GM19043 (cell line): ENCODE measurements at regions not wholly inside any gene's neighbourhood (a gene's known extent, or its start where the extent isn't known, plus 50 kb on each side); places are given as distances from the start of the nearest gene placed in this dataset.
"Not testable (repeated sequence)": the region's sequence is repeated elsewhere in the genome, so short reads cannot be mapped to it uniquely, and the experiment has no call there.

Source experiments
- ATAC-seq: cut with Tn5 transposase; IDR thresholded peaks from one replicate; pipeline ENCODE4 v1.9.1; 2021; ENCODE audit warnings: low read depth; ENCODE audit not compliant: unreplicated experiment

DNA sequence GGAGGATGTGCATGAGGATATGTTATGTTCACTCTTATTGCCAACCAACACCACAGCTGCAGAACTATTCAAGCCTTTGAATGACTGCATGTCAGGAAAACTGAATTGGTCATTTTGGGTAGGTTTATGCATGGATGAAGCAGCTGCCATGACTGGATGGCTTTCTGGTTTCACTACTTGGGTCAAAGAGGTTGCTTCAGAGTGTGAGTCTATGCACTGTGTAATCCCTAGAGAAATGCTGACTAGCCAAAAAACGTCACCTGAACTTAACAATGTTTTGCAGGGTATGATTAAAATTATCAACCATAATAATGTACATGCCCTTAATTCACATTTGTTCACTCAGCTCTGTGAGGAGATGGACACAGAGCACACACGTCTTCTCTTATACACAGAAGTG lies 206.7 kb upstream of the RBBP8 start:
- ATAC-seq, result no peak

DNA sequence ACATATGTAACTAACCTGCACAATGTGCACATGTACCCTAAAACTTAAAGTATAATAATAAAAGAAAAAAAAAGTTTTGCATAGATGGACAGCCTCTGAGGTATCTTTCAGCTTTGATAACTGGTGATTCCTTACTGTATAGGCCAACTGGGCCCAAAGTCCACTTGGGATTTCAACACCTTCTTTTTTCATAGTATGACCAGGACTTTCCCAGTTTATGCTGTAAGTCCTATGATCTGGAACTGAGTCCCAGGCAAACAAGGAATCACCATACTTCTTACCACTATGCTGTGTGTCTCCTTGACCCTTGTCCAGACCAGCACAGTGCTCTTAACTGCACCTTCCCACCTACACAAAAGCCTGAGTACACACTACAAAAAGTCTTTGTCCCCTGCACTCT lies 205.1 kb upstream of the RBBP8 start:
- ATAC-seq, result no peak

DNA sequence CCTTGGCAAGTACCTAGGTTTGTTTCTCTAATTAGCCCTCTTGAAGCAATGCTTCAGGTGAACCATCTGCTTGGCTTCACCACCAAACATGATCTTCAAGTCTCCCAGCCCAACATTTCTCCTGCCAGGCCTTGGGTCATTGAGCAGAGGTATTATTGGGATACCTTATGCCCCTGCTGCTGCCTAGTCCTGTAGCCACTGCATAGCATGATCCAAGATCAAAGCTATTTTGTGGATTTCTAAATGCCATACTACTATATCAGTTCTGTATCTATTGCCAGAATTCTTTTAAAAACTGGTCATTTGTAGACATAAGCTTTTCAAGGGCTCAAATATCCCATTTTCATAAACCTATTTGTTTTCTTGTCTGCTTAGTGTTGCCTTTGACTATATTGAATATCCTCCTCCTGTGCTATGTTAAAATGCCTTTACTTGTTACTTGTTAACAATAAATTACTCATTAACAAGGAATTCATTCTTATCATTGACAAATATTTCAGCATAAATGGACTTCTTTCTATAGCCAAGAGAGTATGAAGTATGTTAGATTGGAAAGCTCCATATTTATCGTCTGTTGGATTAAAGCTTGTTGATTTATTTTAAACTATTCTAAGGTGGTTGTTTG lies 204.5 kb upstream of the RBBP8 start:
- no peak for ATAC-seq

DNA sequence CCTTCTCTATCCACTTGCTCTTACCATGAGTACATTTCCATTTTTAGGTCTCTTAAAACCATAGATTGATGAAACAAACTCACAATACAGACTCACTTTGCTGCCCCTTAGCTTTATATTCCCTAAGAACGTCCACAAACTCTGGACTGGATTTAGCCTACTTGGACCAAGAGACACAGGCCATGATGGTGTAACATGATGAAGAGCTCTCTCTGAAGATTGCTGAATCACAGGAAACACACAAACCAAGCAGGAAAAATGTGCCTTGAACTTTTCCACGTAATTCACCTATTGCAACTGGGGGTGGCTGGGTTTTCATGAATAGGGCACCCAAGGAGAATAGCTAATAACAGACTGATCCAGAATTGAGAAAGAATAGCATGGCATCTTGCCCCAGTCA lies 201.7 kb upstream of the RBBP8 start:
- no peak for ATAC-seq

DNA sequence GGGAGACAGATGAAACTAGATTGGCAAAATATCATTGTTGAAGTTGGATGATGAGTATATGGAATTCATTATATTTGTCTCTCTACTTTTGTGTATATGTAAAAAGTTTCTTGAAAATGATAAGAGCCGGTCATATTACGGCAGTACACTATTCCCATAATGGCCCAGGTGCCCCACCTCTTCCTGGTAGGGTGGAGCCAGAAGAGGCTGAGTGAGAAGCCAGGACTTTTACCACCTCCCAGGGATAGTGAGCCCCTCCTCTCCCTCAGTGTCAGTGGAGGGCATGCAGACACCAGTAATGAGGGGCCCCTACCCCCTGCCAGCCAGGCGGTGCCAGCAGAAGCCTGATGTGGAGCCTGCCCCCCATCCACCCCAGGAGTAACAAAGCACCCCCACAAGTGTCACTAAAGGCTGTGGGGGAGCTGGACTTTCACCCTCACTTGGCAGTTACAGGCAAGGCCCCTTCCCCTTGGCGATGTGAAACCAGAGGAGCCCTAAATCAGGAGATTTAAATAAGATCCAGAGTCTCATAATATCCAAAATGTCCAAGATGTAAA lies 198.9 kb upstream of the RBBP8 start:
- ATAC-seq, result no peak

DNA sequence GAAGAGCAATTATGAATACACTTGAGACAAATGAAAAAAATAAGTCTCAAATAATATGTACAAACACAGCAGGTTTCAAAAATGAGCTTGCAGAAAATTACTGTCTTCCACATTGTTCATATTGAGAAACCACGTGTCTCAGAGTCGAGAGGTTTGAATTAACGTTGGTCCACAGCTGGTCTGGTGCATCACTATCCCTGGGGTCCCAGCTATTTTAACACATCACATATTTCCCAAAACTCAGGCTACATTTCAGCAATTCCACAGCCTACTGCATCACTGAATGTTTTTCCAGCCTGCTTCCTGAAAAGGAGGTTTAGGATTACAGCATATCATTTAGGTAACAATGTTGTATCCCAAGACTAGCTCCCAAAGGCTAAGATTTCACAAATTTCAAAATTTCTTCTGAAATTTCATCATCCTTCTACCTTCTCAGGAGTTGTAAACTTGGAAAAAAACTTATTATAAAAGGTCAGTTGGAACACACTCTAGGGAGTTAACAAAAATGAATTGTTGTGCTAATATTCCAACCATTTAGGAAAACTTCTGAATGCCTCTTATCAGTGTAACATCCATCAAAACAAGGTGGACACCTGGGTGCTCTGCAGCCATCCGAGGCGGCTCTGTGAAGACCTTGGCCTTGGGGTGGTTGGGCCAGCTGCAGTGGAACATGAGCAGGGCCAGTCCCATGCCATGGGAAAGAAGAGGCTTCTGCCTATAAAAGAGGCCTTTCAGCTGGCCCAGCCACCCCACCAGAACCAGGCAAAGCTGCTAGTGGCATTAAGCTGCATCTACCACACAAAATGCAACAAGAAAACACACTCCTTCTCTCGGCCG lies 198.1 kb upstream of the RBBP8 start:
- ATAC-seq, result no peak

DNA sequence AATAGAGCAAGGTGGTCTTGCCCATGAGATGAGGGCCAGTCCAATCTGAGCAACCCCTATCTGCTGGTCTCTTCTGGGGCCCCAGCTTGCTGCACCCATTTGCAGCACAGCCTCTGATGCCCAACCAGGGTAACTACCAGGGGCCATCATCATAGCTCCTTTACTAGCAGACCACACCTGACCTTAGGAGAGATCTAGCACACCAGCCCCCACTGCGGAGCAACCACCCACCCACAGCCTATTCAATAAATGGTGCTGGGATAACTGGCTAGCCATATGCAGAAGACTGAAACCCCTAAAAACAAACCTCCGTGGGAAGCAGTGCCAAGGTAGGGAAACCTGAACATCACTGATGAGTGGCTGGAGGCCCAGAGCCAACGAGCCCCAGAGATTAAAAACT lies 196.1 kb upstream of the RBBP8 start:
- no peak for ATAC-seq

DNA sequence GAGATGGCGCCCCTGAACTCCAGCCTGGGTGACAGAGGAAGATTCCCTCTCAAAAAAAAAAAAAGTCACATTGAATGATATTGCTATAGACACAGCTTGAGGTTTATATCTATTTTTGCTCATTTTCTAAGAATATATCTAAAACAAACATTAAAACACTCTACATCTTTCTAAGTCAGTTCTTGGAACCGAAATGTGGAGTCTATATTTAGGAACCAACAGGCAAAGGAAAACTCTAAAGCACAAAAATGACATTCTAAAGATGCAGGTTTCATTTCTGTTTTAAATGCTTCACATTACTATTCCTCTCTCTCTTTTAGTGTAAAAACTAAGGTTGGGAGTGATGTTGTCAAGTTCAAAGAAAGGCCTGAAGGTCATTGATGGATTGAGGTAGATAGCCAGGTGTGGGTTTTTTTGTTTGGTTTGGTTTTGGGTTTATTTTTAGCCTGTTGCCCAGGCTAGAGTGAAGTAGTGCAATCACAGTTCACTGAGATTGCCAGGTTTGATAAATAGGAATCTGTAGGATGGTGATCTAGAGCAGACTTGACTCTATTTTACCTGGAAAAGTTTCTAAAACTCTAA lies 194.0 kb upstream of the RBBP8 start:
- ATAC-seq, result no peak

DNA sequence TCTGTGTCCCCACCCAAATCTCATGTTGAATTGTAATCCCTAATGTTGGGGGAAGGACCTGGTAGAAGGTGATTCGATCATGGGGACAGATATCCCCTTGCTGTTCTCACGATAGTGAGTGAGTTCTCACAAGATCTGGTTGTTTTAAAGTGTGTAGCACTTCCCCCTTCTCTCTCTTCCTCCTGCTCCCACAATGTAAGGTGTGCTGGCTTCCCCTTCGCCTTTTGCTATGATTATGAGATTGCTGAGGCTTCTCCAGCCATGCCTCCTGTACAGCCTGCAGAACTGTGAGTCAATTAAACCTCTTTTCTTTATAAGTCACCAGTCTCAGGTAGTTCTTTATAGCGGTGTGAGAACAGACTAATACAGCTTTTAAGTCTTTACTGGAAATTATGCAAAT lies 193.3 kb upstream of the RBBP8 start:
- ATAC-seq, result no peak

DNA sequence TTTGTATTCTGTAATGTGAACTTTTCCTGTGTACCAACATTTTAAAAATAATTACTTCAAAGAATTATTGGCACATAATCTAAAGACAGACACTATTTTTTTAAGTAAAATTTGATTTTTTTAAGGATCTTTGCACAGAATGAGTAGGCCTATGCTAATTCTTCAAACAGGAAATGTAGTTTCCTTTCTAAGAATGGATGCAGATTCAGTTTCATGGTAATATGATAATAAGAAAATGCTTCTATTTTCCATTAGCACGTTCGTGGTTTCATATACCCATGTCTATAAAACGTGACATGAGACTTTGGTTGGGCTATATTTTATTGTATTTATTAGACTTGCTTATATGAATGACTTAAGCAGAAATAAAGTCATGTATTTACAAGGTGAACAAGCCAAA lies 191.8 kb upstream of the RBBP8 start:
- no peak for ATAC-seq

DNA sequence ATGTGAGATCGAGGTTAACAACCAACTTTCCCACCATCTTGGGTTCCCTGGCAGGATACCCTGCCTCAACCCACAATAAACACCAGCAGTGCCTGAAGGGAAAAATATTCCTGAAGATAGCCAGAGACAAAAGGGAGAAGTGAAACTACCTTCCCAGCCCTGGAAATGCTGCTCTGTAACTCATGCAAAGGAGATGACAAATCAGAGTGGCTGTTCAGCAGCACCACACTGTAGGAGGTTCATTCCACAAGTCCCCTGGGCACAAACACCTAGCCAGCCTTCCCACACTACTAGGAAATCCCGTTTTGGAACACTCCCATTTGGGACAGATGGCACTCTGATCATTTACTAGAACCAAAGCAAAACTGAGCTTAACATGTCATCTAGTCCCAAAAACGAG lies 190.7 kb upstream of the RBBP8 start:
- no peak for ATAC-seq

DNA sequence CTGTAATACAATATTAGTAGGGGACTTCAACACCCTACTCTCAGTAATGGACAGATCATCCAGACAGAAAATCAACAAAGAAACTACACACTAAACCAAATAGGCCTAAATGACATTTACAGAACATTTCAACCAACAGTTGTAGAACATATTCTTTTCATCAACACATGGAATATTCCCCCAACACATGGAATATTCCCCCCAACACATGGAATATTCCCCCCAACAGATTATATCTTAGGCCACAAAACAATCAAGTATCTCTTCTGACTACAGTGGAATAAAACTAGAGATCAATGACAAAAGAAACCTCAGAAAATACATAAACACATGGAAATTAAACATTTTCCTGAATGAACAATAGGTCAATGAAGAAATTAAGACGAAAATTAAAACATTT lies 187.2 kb upstream of the RBBP8 start:
- ATAC-seq, result no peak

DNA sequence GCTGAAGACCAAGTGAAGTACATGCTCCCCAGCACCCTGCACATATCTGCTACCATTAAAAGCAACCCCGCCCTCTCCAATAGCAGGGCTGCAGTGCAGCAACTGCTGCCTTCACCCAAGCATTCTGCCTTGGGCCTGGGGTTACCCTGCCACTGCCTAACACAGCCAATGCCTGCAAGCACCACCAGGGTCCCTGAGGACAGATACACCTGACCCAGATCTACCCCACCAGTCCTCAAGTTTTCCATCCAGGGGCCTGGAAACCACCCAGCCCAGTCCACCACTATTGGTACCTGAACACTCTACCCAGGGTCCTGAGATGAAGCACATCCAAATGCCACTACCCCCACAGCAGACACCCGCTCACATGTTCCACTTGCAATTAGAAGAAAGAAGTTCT lies 181.1 kb upstream of the RBBP8 start:
- no peak for ATAC-seq

DNA sequence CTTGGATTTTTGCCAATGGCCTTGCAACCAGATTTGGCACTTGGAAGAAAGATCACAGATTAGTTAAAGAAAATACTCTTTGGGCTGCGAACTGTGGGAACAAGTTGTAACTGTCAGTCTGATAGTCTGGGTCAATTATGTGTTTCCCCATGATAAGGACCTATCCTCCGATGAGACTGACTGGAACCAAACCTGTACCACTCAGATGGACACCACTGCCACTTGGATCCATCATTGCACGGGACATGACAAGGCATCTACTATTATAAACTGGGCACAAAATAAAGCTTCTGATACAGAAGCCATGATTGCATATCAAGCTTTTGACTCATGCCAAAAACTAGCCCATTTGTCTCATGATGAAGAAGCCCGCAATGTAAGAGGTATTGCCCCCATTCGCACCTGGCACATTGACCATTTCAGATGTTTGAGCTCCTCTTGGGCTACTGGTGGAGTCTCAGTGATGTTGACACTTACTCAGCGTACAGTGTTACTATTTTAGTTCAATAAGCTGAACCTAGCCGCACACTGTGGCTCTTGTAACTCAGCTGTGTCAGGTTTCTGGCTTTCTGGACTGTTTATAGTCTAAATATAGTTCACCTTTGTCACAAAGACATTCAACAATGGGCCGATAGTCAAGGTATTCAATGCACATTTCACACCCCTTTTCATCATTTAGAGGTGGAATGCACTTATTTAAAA lies 179.8 kb upstream of the RBBP8 start:
- no peak for ATAC-seq

DNA sequence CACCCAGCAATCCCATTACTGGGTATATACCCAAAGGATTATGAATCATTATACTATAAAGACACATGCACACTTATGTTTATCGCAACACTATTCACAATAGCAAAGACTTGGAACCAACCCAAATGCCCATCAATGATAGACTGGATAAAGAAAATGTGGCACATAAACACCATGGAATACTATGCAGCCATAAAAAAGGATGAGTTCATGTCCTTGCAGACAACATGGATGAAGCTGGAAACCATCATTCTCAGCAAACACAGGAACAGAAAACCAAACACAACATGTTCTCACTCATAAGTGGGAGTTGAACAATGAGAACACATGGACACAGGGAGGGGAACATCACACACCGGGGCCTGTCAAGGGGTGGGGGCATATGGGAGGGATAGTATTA lies 169.1 kb upstream of the RBBP8 start:
- ATAC-seq, result not testable (repeated sequence)

DNA sequence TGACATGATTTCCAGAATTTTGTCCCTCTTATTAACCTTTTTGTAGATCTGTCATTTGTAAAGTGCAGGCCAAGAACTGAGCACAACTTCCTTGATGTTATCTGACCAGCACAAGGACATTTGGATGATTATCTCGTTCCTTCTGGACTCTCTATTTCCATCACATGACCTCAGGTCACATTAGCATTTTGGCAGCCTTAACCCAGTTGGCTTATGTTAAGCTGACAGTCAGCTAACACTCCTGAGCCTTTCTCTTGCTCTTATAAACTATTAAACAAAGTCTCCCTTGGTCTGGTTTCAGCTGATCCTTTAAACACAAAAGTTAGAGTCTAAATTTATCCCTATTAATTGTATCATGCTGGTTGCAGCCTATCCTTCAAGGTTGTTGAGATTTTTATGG lies 167.2 kb upstream of the RBBP8 start:
- no peak for ATAC-seq

DNA sequence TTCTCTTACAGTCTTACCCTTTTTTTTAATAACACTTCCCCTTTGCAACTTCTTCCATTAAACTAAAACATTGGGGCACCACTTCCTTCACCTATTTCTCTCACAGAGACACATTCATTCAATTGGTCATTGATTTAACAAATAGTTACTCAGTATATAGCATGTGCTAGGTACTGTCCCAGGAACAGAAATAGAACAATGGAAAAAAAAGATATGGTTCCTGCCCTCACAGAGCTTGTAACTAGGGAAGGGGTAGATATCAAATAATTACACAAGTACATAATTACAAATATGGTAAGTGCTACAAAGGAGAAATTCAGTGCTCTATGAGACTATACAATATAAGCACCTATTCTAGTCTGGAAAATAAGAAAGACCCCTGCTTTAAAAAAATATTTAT lies 165.5 kb upstream of the RBBP8 start:
- ATAC-seq, result no peak

DNA sequence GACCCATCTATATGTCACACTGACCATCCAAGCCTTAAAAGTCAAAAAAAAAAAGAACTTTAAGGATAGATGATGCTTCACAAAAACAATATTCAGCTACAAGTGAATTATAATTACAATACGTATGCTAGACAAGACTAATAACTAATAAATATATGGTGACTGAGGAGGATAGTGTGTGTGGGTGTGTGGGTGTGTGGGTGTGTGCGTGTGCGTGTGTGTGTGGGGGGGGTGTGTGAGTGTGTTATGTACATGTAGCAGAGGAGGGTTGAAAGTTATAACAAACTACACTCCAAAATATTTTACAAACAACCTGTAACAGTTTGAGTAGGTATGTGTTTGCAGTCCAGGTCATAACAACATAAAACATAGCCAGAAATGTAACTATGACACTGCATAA lies 159.2 kb upstream of the RBBP8 start:
- ATAC-seq, result no peak

DNA sequence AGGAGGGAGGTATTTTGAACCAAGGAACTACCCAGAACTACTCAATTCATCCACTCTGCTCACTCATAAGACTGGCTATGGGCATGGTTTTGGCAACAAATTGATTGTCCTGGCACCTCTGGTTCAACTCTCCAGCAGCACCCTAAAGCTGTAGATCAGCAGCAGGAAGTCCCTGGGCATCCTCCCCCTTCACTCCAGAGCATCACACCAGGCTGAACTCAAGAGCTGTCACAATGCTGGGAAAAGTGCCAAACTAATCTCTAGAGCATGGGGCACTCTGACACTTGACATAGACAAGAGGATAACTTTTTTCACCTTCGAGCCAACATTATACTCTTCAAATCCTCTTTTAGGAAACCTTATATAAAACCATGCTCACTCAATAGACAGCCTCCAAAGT lies 154.1 kb upstream of the RBBP8 start:
- ATAC-seq, result no peak

DNA sequence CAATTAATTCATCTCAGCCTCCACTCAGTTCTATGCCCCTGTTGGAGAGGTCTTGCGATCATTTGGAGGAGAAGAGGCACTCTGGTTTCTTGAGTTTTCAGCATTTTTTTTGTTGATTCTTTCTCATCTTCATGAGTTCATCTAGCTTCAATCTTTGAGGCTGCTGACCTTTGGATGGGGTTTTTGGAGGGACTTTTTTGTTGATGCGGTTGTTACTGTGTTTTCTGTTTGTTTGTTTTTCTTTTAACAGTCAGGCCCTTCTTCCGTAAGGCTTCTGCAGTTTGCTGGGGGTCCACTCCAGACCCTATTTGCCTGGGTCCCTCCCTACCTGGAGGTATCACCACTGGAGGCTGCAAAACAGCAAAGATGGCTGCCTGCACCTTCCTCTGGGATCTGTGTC lies 149.9 kb upstream of the RBBP8 start:
- ATAC-seq, result no peak

DNA sequence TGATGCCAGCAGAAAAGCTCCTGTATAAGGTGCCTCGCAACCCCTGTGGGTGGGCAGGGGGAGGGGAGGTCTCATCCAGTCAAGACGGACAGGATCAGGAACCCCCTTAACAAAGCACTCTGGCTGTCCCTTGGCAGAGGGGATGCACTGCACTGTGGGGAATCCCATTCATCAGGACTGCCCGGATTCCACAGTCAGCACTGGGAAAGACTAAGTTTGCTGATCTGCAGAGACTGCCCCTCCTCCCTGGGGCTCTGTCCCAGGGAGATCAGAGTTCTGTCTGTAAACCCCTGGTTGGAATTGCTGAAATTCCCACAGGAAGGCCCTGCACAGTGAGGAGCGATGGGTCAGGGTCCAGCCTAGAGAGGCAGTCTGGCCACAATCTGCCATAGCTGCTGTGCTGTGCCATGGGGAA lies 149.5 kb upstream of the RBBP8 start:
- ATAC-seq, result no peak
